SK-N-SH (cell line): ENCODE measurements at regions not wholly inside any gene's neighbourhood (a gene's known extent, or its start where the extent isn't known, plus 50 kb on each side); places are given as distances from the start of the nearest gene placed in this dataset.

Source experiments
- CTCF ChIP-seq: fragments of 200-600 bp; sonication (generic); IDR thresholded peaks from 2 replicates; pipeline ENCODE4 v1.6.1; 2017; ENCODE audit warnings: antibody characterized with exemption, mild to moderate bottlenecking, moderate library complexity
- FOXM1 ChIP-seq: IDR thresholded peaks from 2 replicates; pipeline ENCODE4 v1.4.0; 2012; ENCODE audit warnings: low read depth, mild to moderate bottlenecking
- IRF3 ChIP-seq: fragments of 150-350 bp; IDR thresholded peaks from 2 replicates; pipeline ENCODE4 v1.6.1; 2016; ENCODE audit warnings: mild to moderate bottlenecking, low read depth, low read length
- NRF1 ChIP-seq: IDR thresholded peaks from 2 replicates; pipeline ENCODE4 v1.6.1; 2012; ENCODE audit warnings: low read depth, mild to moderate bottlenecking, low read length
- RAD21 ChIP-seq: IDR thresholded peaks from 2 replicates; pipeline ENCODE4 v1.6.1; 2012; ENCODE audit warnings: mild to moderate bottlenecking, low read length
- REST ChIP-seq: IDR thresholded peaks from 2 replicates; pipeline ENCODE4 v1.6.1; 2012; ENCODE audit warnings: mild to moderate bottlenecking, low read depth, low read length, moderate library complexity
- USF2 ChIP-seq: fragments of 150-350 bp; IDR thresholded peaks from 2 replicates; pipeline ENCODE4 v1.6.1; 2017; ENCODE audit warnings: antibody characterized with exemption, low read length, low read depth, borderline replicate concordance

GRCh38 chr9:96062854-96063253, 187.4 kb downstream of the ERCC6L2 start:
- TF ChIP-seq RAD21 (no peak), CTCF (no peak), REST (no peak), IRF3 (no peak), FOXM1 (no peak), NRF1 (no peak), USF2 (no peak)
